Motor neuron (in vitro differentiated cells): ENCODE measurements at regions not wholly inside any gene's neighbourhood (a gene's known extent, or its start where the extent isn't known, plus 50 kb on each side); places are given as distances from the start of the nearest gene placed in this dataset.

Experiments
- ATAC-seq, 8 experiments: fragments of 200-7000 bp; cut with Tn5 transposase; replicated peaks in 6 of 8; 2 replicates each; pipeline ENCODE4 v1.8.0; 2021; ENCODE audit warnings: mild to moderate bottlenecking in 8 of 8, moderate library complexity in 8 of 8
- H3K27ac ChIP-seq, 2 donors: fragments of 250-450 bp; sonication (Bioruptor Pico); 2 replicates each; pipeline ENCODE4 v1.9.0; 2021; ENCODE audit warnings: antibody characterized with exemption in 2 of 2, mild to moderate bottlenecking in 2 of 2, moderate library complexity in 1 of 2
- H3K4me1 ChIP-seq, 2 donors: fragments of 250-450 bp; sonication (Bioruptor Pico); replicated peaks in 1 of 2; 2 replicates each; pipeline ENCODE4 v1.6.1; 2021; ENCODE audit warnings: antibody characterized with exemption in 2 of 2, mild to moderate bottlenecking in 2 of 2, moderate library complexity in 1 of 2
- H3K4me3 ChIP-seq, 5 donors: fragments of 250-450 bp; sonication (Bioruptor Pico); 2 replicates each; pipeline ENCODE4 v1.9.0; 2021; ENCODE audit warnings: antibody characterized with exemption in 5 of 5, mild to moderate bottlenecking in 5 of 5, moderate library complexity in 4 of 5
- WGBS, 10 experiments: fragments of 450-650 bp; shearing (Covaris generic); methylation state at CpG; one replicate each; pipeline ENCODE4 v1.0.0; 2022; 5-methylcytosine and 5-hydroxymethylcytosine counted together
- in situ Hi-C, 9 experiments: fragments of 400-800 bp; cut with MboI; loops; one replicate each; pipeline ENCODE4 v1.15.0; 2021; ENCODE audit warnings: low sequenced_read_pairs in 9 of 9, low pct_unique_long_range_greater_than_20kb in 2 of 9; ENCODE audit not compliant: unreplicated experiment in 9 of 9

DNA sequence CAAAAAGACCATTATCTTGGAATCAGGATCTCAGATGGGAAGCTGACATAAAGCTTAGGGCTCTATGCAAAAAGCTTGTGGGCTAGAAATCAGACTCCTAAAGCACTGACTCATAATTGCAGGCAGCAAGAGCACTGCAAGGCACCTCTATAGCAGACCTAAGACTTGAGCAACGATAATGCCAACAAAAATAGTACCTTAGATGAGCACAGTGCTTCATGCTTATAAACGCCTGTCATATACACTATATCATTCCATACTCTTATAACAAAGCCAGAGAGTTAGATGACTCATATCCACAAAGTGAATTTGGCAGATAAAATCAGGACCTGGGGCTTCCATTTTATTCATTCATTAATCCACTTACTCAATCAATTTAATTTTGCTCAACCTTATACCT, 560.8 kb downstream of the MCTP2 start:
- no peak overlapping the region for H3K27ac ChIP-seq
- 0 to 83% (median 60%) methylated on average over 1 to 2 of the region's 2 CpGs; no CpG with 5 or more reads in 3 of the 10 experiments for WGBS, 10 experiments
- peaks cover 0 to 25% of the 10 kb centered on the region in 2 donors for H3K4me1 ChIP-seq
- H3K4me3 ChIP-seq, result no peak overlapping the region
- peak in 7 of 8 experiments; percentile 3 to 76 (median 46) for ATAC-seq
- in situ Hi-C loops, result loop anchor here in 1 of 9 experiments (25.0 kb wide), 1 partner anchor 95 kb away; no protein-coding TSS in a partner anchor

DNA sequence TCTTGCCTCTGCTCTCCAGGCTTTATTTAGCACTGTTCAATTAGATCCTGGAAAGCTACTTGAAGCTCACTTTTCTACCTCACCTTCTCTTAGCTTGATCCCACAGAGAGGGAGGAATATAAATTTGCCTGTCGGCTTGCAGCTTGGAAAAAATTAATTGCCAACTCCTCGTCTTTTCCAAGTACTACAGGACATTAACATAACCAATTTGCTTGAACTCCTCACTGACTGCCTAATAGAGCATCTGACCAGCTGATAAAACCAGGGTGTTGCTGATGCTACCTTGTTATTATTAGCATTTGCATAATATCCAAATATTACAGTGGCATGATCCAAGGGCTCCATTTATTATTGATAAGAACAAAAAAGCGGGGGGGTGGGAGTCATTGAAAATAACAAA, 561.8 kb downstream of the MCTP2 start:
- peaks cover 0 to 25% of the 10 kb centered on the region in 2 donors for H3K4me1 ChIP-seq
- H3K27ac ChIP-seq, result no peak overlapping the region
- in situ Hi-C loops, result loop anchor here in 1 of 9 experiments (25.0 kb wide), 1 partner anchor 94 kb away; no protein-coding TSS in a partner anchor
- ATAC-seq, result peak in 5 of 8 experiments; percentile 28 to 57 (median 36)
- no peak overlapping the region for H3K4me3 ChIP-seq
- WGBS, 10 experiments, result 0 to 83% (median 43%) methylated on average over 1 to 3 of the region's 3 CpGs; no CpG with 5 or more reads in 2 of the 10 experiments

DNA sequence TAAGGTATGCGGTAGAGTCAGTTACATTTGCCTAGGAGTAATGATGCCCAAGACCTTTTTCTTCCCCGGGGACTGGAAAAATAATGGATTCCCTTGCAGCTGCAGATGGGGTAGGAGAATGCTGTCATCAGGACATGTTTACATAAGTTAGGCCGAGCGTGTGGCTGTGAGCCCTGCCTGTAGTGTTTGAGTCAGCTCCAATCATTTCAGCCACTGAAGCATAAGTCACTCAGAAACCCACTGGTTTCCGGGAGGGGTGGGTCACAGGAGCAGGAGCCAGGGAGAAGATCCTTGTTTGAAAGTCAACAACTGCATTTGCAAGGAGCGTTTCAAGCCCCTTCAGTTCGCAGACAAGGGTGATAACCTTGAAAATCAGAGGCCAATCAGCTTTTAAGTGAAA, 562.3 kb downstream of the MCTP2 start:
- in situ Hi-C loops, result loop anchor here in 1 of 9 experiments (25.0 kb wide), 1 partner anchor 94 kb away; no protein-coding TSS in a partner anchor
- peak in 6 of 8 experiments; percentile 47 to 100 (median 99) for ATAC-seq
- 16 to 86% (median 40%) methylated on average over 1 to 6 of the region's 7 CpGs; no CpG with 5 or more reads in 3 of the 10 experiments for WGBS, 10 experiments

DNA sequence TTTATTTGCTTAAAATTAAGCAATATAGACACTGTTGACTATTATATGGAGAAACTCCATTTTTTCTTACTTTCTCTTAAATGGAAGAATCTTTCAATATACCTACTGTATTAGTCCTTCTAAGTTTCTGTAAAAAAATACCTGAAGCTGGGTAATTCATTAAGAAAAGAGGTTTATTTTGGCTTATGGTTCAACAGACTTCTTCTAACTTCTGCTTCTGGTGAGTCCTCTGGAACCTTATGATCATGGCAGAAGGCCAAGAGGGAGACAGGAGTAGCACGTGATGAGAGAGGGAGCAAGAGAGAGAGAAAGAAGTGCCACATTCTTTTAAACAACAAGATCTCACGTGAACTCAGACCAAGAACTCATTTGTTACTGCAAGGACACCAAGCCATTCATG, 573.3 kb downstream of the MCTP2 start:
- no peak for ATAC-seq
- 0 to 68% (median 50%) methylated on average over 1 to 2 of the region's 2 CpGs; no CpG with 5 or more reads in 2 of the 10 experiments for WGBS, 10 experiments
- in situ Hi-C loops, result no loop called here
- Histone ChIP-seq H3K4me3 (no peak overlapping the region), H3K4me1 (no peaks in the 10 kb centered on the region), H3K27ac (no peak overlapping the region)

More for the DNA sequence above, 562.3 kb downstream of the MCTP2 start:
- Histone ChIP-seq H3K4me3 (no peak overlapping the region), H3K27ac (peak overlapping the region in 1 of 2 donors; percentile 35), H3K4me1 (peaks cover 0 to 25% of the 10 kb centered on the region in 2 donors)

DNA sequence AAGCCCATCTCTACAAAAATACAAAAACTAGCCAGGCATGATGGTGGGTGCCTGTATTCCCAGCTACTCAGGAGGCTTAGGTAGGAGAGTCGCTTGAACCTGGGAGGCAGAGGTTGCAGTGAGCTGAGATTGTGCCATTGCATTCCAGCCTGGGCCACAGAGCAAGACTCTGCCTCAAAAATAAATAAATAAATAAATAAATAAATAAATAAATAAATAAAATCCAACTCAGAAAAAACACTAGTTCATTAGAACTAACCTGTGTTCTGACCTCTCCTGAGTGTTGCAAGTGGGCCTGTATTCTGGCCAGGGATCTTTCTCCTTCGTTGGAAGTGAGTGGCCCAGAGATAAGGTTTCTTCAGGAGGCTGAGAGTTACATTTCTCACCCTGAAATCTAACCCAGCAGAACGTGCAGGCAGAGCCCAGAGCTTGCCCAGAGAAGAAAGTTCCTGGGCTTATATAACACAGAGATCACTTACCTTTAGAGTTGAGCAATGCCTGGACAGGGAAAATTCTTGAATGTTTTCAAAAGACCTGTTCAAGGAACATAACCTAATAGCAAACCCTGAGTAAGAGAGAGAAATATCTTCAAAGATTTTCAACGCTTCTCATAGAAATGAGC, 583.9 kb downstream of the MCTP2 start:
- ATAC-seq, result no peak
- H3K4me1 ChIP-seq, result no peaks in the 10 kb centered on the region
- H3K27ac ChIP-seq, result no peak overlapping the region
- H3K4me3 ChIP-seq, result no peak overlapping the region
- in situ Hi-C loops, result no loop called here
- 13 to 100% (median 60%) methylated on average over 1 to 4 of the region's 4 CpGs; no CpG with 5 or more reads in 1 of the 10 experiments for WGBS, 10 experiments

DNA sequence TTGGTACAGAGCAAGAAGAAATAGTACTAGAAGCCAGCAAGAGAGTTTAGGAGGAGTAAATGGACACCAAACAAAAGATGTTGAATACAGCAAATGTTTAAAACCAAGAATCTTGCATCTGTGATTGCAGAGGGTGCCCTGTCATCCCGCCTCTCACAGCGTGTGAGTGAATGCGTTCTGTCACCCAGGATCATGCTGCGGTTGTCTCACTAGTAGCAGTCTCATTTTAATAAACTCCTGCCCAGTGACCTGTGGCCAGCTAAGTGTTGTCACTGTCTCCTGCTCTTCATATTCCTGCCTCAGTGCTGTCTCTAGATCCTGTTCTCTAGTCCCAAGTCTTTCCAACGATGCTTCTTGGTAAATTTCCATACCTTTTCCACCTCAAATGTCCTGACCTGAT, 584.6 kb downstream of the MCTP2 start:
- 0 to 80% (median 76%) methylated on average over 1 to 5 of the region's 5 CpGs; no CpG with 5 or more reads in 2 of the 10 experiments for WGBS, 10 experiments
- ATAC-seq, result peak in 2 of 8 experiments; percentile 70

DNA sequence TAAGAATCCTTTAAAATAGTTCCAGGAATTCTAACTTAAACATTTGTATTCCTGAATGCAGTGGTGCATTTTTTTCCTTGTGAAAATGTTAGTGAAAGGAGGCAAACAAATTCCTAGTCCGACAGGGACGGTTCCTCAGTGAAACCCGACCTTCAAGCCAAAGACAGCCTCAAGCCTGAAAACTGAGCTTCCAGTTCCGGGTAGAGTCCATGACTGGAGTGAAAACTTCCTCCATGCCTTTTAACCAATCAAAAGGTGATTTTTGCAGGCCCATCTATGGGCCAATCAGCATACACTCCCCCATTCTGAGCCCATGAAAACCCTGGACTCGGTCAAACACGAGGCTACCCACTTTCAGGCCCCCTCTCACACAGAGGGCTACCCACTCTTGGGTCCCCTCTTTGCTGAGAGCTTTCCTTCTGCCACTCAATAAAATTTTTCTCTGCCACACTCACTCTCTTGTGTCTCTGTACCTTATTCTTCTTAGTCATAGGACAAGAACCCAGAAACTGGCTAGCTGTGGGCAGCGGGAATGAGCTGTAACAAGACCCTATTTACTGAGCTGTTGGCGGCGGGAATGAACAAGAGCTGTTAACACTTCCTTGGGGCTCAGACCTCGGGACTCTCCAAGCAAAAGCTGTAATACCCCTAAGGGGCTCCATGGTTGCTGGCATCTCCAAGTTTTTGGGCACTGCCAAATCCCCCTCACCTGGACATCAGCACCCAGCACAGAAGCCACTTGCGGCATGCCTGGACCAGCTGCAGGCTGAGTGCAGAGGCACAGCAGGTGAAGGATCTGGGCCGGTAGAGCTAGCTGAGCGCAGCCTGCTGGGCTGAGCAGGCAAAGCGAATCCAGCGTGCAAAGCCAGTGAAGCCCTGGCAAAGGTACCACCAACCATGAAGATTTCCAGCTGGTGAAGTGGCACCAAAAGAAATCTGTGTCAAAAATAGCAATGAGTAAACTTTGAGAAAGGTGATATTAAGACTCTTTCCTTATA, 598.8 kb downstream of the MCTP2 start:
- Histone ChIP-seq H3K4me1 (no peaks in the 10 kb centered on the region), H3K27ac (no peak overlapping the region), H3K4me3 (no peak overlapping the region)
- ATAC-seq, result no peak
- WGBS, 10 experiments, result 22 to 94% (median 67%) methylated on average over 1 to 9 of the region's 15 CpGs; no CpG with 5 or more reads in 1 of the 10 experiments
- in situ Hi-C loops, result no loop called here

More for the DNA sequence above, 584.6 kb downstream of the MCTP2 start:
- Histone ChIP-seq H3K4me1 (no peaks in the 10 kb centered on the region), H3K4me3 (no peak overlapping the region), H3K27ac (no peak overlapping the region)
- in situ Hi-C loops, result no loop called here

DNA sequence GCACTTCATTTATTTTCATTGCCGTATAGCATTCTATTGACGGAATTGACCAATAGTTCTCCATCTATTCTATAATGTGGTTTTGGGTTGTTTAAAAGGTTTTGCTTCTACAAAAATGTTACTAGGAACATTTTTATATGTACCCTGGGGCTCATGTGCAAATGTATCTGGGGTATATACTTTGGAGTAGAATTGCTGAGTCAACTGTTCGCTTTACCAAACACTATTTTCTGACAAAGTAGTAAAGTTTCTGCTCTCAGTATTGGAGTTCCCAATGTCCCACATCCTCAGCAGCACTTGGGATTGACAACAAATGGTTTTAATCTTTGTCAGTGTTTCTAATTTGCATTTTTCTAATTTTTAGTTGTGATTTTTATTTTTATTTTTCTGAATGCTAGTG, 602.6 kb downstream of the MCTP2 start:
- WGBS, 10 experiments, result 42 to 100% (median 93%) methylated on average over 1 to 3 of the region's 3 CpGs
- no peak for ATAC-seq
- Histone ChIP-seq H3K4me3 (no peak overlapping the region), H3K4me1 (no peaks in the 10 kb centered on the region), H3K27ac (no peak overlapping the region)
- in situ Hi-C loops, result no loop called here

DNA sequence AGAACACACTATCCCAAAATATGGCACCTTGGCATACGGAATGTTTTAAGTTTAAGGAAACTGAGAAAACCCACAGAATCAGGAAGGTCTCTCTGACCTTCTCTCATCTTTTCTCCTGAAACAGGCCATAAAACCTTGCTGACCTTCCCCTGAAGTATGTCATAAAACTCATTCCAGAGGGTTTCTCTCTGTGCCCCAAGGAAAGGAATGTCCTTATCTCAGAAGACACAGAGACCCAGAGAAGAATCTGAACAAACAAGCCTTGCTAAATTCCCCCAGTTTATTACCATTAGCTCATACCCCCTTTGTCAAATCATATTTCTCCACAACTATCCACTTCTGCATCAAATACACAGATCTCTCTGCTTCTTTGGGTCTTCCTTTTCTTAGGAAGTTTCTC, 603.1 kb downstream of the MCTP2 start:
- WGBS, 10 experiments, result 9 to 100% (median 70%) methylated on average over 1 of the region's 1 CpG; no CpG with 5 or more reads in 3 of the 10 experiments
- ATAC-seq, result no peak
- no peak overlapping the region for H3K27ac ChIP-seq

DNA sequence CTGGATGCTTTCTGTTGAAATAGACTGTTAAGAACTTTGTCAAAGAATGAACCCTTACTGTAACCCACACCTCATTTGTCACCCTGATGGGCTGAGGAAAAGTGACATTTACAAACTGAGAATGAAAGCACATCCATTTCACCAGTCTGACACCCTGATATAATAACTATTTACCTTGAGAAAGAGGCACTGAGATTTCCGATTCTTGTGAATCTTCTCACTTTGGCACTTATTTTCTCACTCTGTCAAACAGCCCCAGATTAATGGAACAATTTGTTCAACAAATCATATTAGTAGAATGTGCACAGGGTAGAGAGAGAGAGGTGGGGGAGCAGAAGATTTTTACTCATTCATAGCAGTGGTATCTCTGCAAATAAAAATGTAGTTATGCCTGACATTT, 606.9 kb downstream of the MCTP2 start:
- no peaks in the 10 kb centered on the region for H3K4me1 ChIP-seq
- in situ Hi-C loops, result no loop called here
- WGBS, 10 experiments, result 0 to 90% (median 41%) methylated on average over 1 of the region's 1 CpG; no CpG with 5 or more reads in 2 of the 10 experiments
- H3K27ac ChIP-seq, result no peak overlapping the region
- no peak overlapping the region for H3K4me3 ChIP-seq
- no peak for ATAC-seq

More for the DNA sequence above, 603.1 kb downstream of the MCTP2 start:
- no peaks in the 10 kb centered on the region for H3K4me1 ChIP-seq
- in situ Hi-C loops, result no loop called here
- no peak overlapping the region for H3K4me3 ChIP-seq

DNA sequence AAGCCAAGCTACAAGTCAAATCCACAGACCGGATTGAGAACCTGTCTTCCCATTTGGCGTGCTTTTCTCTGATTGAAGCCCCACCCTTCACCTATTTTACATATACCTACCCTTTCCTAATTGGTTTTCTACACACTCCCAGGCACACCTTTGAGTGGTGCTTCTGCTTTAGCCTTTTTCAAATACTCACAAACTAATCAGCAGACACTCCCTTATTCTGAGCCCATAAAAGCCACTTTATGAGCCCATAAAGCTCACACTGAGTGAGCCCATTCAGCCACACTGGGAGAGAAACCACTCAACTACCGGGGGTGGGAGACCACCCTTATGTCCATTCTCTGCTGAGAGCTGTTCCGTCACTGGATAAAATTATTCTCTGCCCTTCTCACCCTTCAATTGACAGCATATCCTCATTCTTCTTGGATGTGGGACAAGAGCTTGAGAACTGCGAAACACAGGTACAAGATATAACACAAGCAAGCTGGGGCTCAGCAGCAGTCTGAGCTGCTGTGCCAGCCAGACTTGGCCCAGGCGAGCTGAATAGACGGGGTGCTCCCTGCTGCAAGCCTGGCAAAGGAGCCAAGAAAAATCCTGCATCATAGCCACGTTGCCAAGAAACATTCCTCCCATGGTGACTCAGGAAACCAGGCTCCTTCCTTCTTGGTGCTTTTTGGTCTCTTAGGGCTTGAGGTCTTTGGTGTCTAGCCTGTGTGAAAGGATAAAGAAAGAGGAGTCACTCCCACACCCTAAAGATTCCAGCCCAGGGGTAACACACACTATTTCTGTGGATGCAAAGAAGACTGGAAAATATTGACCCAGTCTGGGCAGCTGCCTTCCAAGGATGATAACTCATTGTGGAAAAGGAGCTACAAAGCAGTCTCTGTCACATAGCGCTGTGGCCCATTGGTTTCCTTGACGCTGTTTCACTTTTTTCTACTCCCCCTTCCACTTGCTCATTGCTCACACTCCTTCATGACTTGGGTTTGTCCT, 609.7 kb downstream of the MCTP2 start:
- ATAC-seq, result peak in 1 of 8 experiments; percentile 79
- H3K4me3 ChIP-seq, result no peak overlapping the region
- in situ Hi-C loops, result no loop called here
- WGBS, 10 experiments, result 29 to 100% (median 91%) methylated on average over 3 to 7 of the region's 10 CpGs; no CpG with 5 or more reads in 1 of the 10 experiments
- no peak overlapping the region for H3K27ac ChIP-seq
- H3K4me1 ChIP-seq, result peaks cover 10 to 14% of the 10 kb centered on the region in 2 donors

DNA sequence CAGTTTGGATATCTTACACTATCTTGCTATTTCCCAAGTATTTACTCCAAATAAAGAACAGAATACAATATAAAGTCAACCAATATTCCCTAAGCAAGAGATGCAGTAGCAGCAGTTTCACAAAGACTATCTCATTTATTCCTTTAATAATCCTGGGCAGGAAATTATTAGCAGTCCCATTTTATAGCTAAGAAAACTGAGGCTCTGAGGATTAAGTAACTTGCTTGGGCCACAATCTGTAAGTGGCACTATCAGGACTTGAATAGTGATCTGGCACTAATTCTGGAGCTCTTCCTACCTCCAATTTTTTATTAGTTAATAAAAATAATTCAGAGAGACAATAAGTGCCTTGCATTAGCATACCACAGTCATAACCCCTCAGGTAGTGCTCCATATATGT, 611.7 kb downstream of the MCTP2 start:
- ATAC-seq, result no peak
- H3K4me1 ChIP-seq, result peaks cover 10 to 14% of the 10 kb centered on the region in 2 donors
- in situ Hi-C loops, result no loop called here
- H3K27ac ChIP-seq, result no peak overlapping the region
- no peak overlapping the region for H3K4me3 ChIP-seq
